Suprapubic skin (tissue), 4 donors: ENCODE measurements at regions not wholly inside any gene's neighbourhood (a gene's known extent, or its start where the extent isn't known, plus 50 kb on each side); places are given as distances from the start of the nearest gene placed in this dataset.
"Not testable (repeated sequence)": the region's sequence is repeated elsewhere in the genome, so short reads cannot be mapped to it uniquely, and the experiment has no call there.

ENCODE experiments used
- DNase-seq, 2 donors: peaks; one replicate each; pipeline ENCODE4 v3.0.0-alpha.2; 2019; ENCODE audit warnings: low spot score in 2 of 2
- H3K27ac ChIP-seq: fragments of 200-600 bp; sonication (generic); one replicate; pipeline ENCODE4 v1.5.1; 2019
- H3K27me3 ChIP-seq: fragments of 200-600 bp; sonication (generic); one replicate; pipeline ENCODE4 v1.5.1; 2019
- H3K36me3 ChIP-seq: fragments of 200-600 bp; sonication (generic); one replicate; pipeline ENCODE4 v1.5.1; 2019
- H3K4me1 ChIP-seq: fragments of 200-600 bp; sonication (generic); one replicate; pipeline ENCODE4 v1.5.1; 2019
- H3K4me3 ChIP-seq: fragments of 200-600 bp; sonication (generic); one replicate; pipeline ENCODE4 v1.5.1; 2019; ENCODE audit warnings: mild to moderate bottlenecking
- H3K9me3 ChIP-seq: fragments of 200-600 bp; sonication (generic); one replicate; pipeline ENCODE4 v1.5.1; 2019
- CTCF ChIP-seq, 2 donors: fragments of 200-600 bp in 1 of 2; fragments of 450-650 bp in 1 of 2; sonication (generic) in 1 of 2; IDR thresholded peaks; one replicate each; pipeline ENCODE4 v1.5.1; 2016 to 2019; ENCODE audit warnings: antibody characterized with exemption in 2 of 2, mild to moderate bottlenecking in 1 of 2, moderate library complexity in 1 of 2
- EP300 ChIP-seq: sonication (generic); formaldehyde crosslinking; IDR thresholded peaks from one replicate; pipeline ENCODE4 v1.6.1; 2017; ENCODE audit warnings: antibody characterized with exemption
- POLR2A ChIP-seq, 2 donors: fragments of 450-650 bp; IDR thresholded peaks; one replicate each; pipeline ENCODE4 v1.6.1; 2017; ENCODE audit warnings: antibody characterized with exemption in 2 of 2, mild to moderate bottlenecking in 2 of 2, moderate library complexity in 2 of 2
- POLR2AphosphoS5 ChIP-seq, 3 donors: sonication (generic); formaldehyde crosslinking; IDR thresholded peaks; one replicate each; pipeline ENCODE4 v1.6.1; 2017; ENCODE audit warnings: antibody characterized with exemption in 3 of 3
- WGBS: methylation state at CpG from one replicate; pipeline ENCODE4 v1.1.5; 2018; 5-methylcytosine and 5-hydroxymethylcytosine counted together

- 22% methylated on average over 12 of the region's 12 CpGs for WGBS
Observed at GRCh38 chr13:79936368-79937136, 404.4 kb downstream of the SPRY2 start.

GRCh38 chr13:79935121-79935520, 405.8 kb downstream of the SPRY2 start:
- H3K4me1 ChIP-seq = peaks cover 14% of the 10 kb centered on the region
- no peaks in the 10 kb centered on the region for H3K36me3 ChIP-seq
- no peaks in the 10 kb centered on the region for H3K27me3 ChIP-seq
- TF ChIP-seq EP300 (no peak), POLR2AphosphoS5 (IDR thresholded peaks at IDR 0.05) (no peak), POLR2A (IDR thresholded peaks at IDR 0.05) (no peak), CTCF (IDR thresholded peaks at IDR 0.05) (no peak)
- H3K4me3 ChIP-seq = no peak overlapping the region
- H3K9me3 ChIP-seq = peaks cover 5% of the 10 kb centered on the region
- no peak for DNase-seq
- peak overlapping the region; percentile 80 for H3K27ac ChIP-seq

More at GRCh38 chr13:79936368-79937136, 404.4 kb downstream of the SPRY2 start:
- H3K36me3 ChIP-seq = no peaks in the 10 kb centered on the region
- no peak for DNase-seq
- H3K9me3 ChIP-seq = no peaks in the 10 kb centered on the region
- no peak for TF ChIP-seq POLR2AphosphoS5 (IDR thresholded peaks at IDR 0.05)
- no peak for TF ChIP-seq EP300
- TF ChIP-seq POLR2A (IDR thresholded peaks at IDR 0.05) = no peak
- no peak for TF ChIP-seq CTCF (IDR thresholded peaks at IDR 0.05)
- peak overlapping the region; percentile 80 for H3K27ac ChIP-seq
- H3K4me3 ChIP-seq = no peak overlapping the region
- H3K4me1 ChIP-seq = peaks cover 14% of the 10 kb centered on the region
- H3K27me3 ChIP-seq = no peaks in the 10 kb centered on the region

- TF ChIP-seq POLR2A (IDR thresholded peaks at IDR 0.05) = no peak
- no peak for TF ChIP-seq CTCF (IDR thresholded peaks at IDR 0.05)
- TF ChIP-seq POLR2AphosphoS5 (IDR thresholded peaks at IDR 0.05) = no peak
- TF ChIP-seq EP300 = no peak
- H3K36me3 ChIP-seq = no peaks in the 10 kb centered on the region
- H3K4me1 ChIP-seq = peaks cover 14% of the 10 kb centered on the region
- H3K27me3 ChIP-seq = no peaks in the 10 kb centered on the region
- no peak overlapping the region for H3K27ac ChIP-seq
- DNase-seq = no peak
- 93% methylated on average over 2 of the region's 2 CpGs for WGBS
- H3K9me3 ChIP-seq = peaks cover 5% of the 10 kb centered on the region
- H3K4me3 ChIP-seq = no peak overlapping the region
Observed at GRCh38 chr13:79933389-79933788, 407.5 kb downstream of the SPRY2 start.

GRCh38 chr13:79932556-79932955, 408.4 kb downstream of the SPRY2 start:
- no peak overlapping the region for H3K27ac ChIP-seq
- H3K36me3 ChIP-seq = no peaks in the 10 kb centered on the region
- WGBS = 64% methylated on average over 2 of the region's 2 CpGs
- H3K9me3 ChIP-seq = peaks cover 5% of the 10 kb centered on the region
- no peaks in the 10 kb centered on the region for H3K27me3 ChIP-seq
- H3K4me3 ChIP-seq = no peak overlapping the region
- DNase-seq = no peak
- peaks cover 14% of the 10 kb centered on the region for H3K4me1 ChIP-seq
- TF ChIP-seq POLR2AphosphoS5 (IDR thresholded peaks at IDR 0.05) = no peak

GRCh38 chr13:79923973-79924556, 416.9 kb downstream of the SPRY2 start:
- not testable (repeated sequence) for DNase-seq, H3K27ac ChIP-seq, H3K27me3 ChIP-seq, H3K36me3 ChIP-seq, H3K4me3 ChIP-seq, H3K9me3 ChIP-seq, H3K4me1 ChIP-seq
- WGBS = 100% methylated on average over 1 of the region's 1 CpG

GRCh38 chr13:79919091-79919490, 421.8 kb downstream of the SPRY2 start:
- no peaks in the 10 kb centered on the region for H3K36me3 ChIP-seq
- no peak overlapping the region for H3K4me3 ChIP-seq
- 27% methylated on average over 2 of the region's 2 CpGs for WGBS
- DNase-seq = no peak
- no peaks in the 10 kb centered on the region for H3K27me3 ChIP-seq
- H3K9me3 ChIP-seq = no peaks in the 10 kb centered on the region
- peaks cover 2% of the 10 kb centered on the region for H3K4me1 ChIP-seq
- no peak overlapping the region for H3K27ac ChIP-seq
- no peak for TF ChIP-seq CTCF (IDR thresholded peaks at IDR 0.05)
- no peak for TF ChIP-seq POLR2AphosphoS5 (IDR thresholded peaks at IDR 0.05)
- no peak for TF ChIP-seq EP300
- TF ChIP-seq POLR2A (IDR thresholded peaks at IDR 0.05) = no peak
